Esophagus squamous epithelium (tissue), 5 donors: ENCODE measurements at regions not wholly inside any gene's neighbourhood (a gene's known extent, or its start where the extent isn't known, plus 50 kb on each side); places are given as distances from the start of the nearest gene placed in this dataset.

Source experiments
- DNase-seq: peaks from one replicate; lab custom pipeline; 2025; lab: John Stamatoyannopoulos, UW
- H3K27ac ChIP-seq, 4 donors: fragments of 200-600 bp; sonication (generic); one replicate each; pipeline ENCODE4 v1.5.1; 2016 to 2019; ENCODE audit warnings: mild to moderate bottlenecking in 1 of 4
- H3K27me3 ChIP-seq, 4 donors: fragments of 200-600 bp; sonication (generic); 1 replicate in 3 of 4; 2 replicates in 1 of 4; pipeline versions ENCODE4 v1.5.1 to v1.6.0; 2017 to 2021; ENCODE audit warnings: antibody characterized with exemption in 1 of 4
- H3K36me3 ChIP-seq, 3 donors: fragments of 200-600 bp; sonication (generic); one replicate each; pipeline ENCODE4 v1.5.1; 2016 to 2019
- H3K4me1 ChIP-seq, 3 donors: fragments of 200-600 bp; sonication (generic); one replicate each; pipeline ENCODE4 v1.5.1; 2017 to 2019
- H3K4me3 ChIP-seq, 4 donors: fragments of 200-600 bp; sonication (generic); 1 replicate in 3 of 4; 2 replicates in 1 of 4; pipeline ENCODE4 v1.5.1; 2016 to 2019; ENCODE audit warnings: mild to moderate bottlenecking in 2 of 4, moderate library complexity in 1 of 4
- H3K9me3 ChIP-seq, 3 donors: fragments of 200-600 bp; sonication (generic); one replicate each; pipeline ENCODE4 v1.5.1; 2016 to 2019
- CTCF ChIP-seq, 6 experiments: fragments of 450-650 bp in 4 of 6; fragments of 200-600 bp in 2 of 6; sonication (generic) in 2 of 6; IDR thresholded peaks; one replicate each; pipeline ENCODE4 v1.5.1; 2016 to 2019; ENCODE audit warnings: antibody characterized with exemption in 6 of 6, mild to moderate bottlenecking in 4 of 6, moderate library complexity in 4 of 6
- POLR2A ChIP-seq, 4 donors: fragments of 450-650 bp; IDR thresholded peaks; one replicate each; pipeline ENCODE4 v1.6.1; 2017; ENCODE audit warnings: antibody characterized with exemption in 4 of 4, mild to moderate bottlenecking in 4 of 4, moderate library complexity in 3 of 4
- WGBS, 2 donors: methylation state at CpG; one replicate each; pipeline ENCODE4 v1.1.5; 2018; 5-methylcytosine and 5-hydroxymethylcytosine counted together
- intact Hi-C: fragments of 100-400 bp; cut with DNase I; formaldehyde crosslinking; loops from one replicate; pipeline ENCODE4 v1.15.0; 2022
- donor health status: DM: yes; HTN: yes; CAD: no.

DNA sequence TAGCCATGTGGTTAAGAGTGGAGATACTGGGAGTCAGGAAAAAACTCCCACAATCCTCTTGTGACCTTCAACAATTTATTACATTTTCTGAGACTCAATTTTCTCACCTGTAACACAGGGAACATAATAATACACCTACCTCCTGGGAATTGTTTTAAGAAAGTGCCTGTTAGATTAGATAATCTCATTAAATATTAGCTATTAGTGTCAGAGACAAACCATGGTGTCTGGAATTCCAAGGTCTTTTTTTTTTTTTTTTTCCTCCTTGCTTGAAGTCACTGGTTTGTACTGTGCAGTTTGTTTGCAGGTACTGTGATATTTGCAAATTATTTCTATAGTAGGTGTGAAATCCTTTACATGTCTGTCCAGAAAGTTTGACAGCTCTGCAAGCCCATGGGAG is 806.1 kb downstream of the DNAJB9 start:
- no peak overlapping the region for H3K27ac ChIP-seq
- H3K4me1 ChIP-seq = no peaks in the 10 kb centered on the region
- H3K36me3 ChIP-seq = no peaks in the 10 kb centered on the region
- no peak overlapping the region for H3K4me3 ChIP-seq
- H3K9me3 ChIP-seq = no peaks in the 10 kb centered on the region
- intact Hi-C loops = no loop called here
- no peak for DNase-seq
- H3K27me3 ChIP-seq = no peaks in the 10 kb centered on the region
- TF ChIP-seq CTCF (IDR thresholded peaks at IDR 0.05) = no peak
- TF ChIP-seq POLR2A (IDR thresholded peaks at IDR 0.05) = no peak

DNA sequence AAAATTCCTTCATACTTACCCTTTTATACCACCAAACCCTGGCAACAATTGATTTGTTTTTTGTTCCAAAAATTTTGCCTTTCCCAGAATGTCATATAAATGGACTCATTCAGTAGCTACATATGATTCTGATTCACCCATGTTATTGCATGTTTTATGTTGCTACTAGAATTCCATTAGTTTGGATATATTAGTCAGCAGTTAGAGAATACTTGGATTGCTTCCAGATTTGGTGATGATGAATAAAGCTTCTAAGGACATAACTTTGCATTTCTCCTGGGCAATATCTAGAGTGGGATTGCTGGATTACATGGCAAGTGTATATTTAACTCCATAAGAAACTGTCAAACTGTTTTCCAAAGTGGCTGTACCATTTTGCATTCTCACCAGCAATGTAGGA is 806.9 kb downstream of the DNAJB9 start:
- no peaks in the 10 kb centered on the region for H3K9me3 ChIP-seq
- no peaks in the 10 kb centered on the region for H3K27me3 ChIP-seq
- intact Hi-C loops = no loop called here
- no peak for DNase-seq
- no peak overlapping the region for H3K27ac ChIP-seq
- no peak overlapping the region for H3K4me3 ChIP-seq
- H3K4me1 ChIP-seq = no peaks in the 10 kb centered on the region
- TF ChIP-seq CTCF (IDR thresholded peaks at IDR 0.05) (no peak), POLR2A (IDR thresholded peaks at IDR 0.05) (no peak)
- H3K36me3 ChIP-seq = no peaks in the 10 kb centered on the region

- no peaks in the 10 kb centered on the region for H3K36me3 ChIP-seq
- 59 to 62% methylated on average over 3 of the region's 3 CpGs for WGBS, 2 donors
- no peaks in the 10 kb centered on the region for H3K9me3 ChIP-seq
- H3K27me3 ChIP-seq = no peaks in the 10 kb centered on the region
- intact Hi-C loops = no loop called here
- DNase-seq = no peak
- no peak overlapping the region for H3K4me3 ChIP-seq
- no peak for TF ChIP-seq CTCF (IDR thresholded peaks at IDR 0.05)
- H3K4me1 ChIP-seq = no peaks in the 10 kb centered on the region
- H3K27ac ChIP-seq = no peak overlapping the region
Observed at GRCh38 chr7:109377076-109377884, 807.6 kb downstream of the DNAJB9 start.

DNA sequence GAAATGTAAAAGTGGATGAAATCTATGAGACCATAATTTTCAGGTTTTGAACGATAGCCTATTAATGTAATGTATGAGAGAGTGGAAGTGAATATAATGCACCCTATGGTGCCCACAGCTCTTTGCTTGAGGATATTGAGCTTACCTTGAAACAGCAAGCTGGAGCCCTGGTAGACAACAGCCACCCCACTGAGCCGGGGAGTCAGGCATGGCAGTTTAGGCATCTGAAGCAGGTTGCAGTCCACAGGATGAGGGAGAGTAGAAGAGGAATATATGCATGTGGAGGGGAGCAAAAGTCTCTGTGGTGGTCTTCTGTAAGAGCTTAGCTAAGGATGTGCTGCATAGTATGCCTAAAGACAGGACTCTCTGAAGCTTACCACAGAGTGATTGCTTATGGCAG is 817.3 kb downstream of the DNAJB9 start:
- no peaks in the 10 kb centered on the region for H3K4me1 ChIP-seq
- no peak for DNase-seq

GRCh38 chr7:109387530-109387929 is 817.9 kb downstream of the DNAJB9 start:
- TF ChIP-seq POLR2A (IDR thresholded peaks at IDR 0.05) (no peak), CTCF (IDR thresholded peaks at IDR 0.05) (no peak)
- H3K4me3 ChIP-seq = no peak overlapping the region
- WGBS, 2 donors = 83% methylated on average over 1 of the region's 1 CpG; no CpG with 5 or more reads in 1 of the 2 donors
- H3K36me3 ChIP-seq = no peaks in the 10 kb centered on the region
- intact Hi-C loops = no loop called here
- no peak overlapping the region for H3K27ac ChIP-seq
- no peaks in the 10 kb centered on the region for H3K4me1 ChIP-seq
- no peaks in the 10 kb centered on the region for H3K27me3 ChIP-seq
- no peaks in the 10 kb centered on the region for H3K9me3 ChIP-seq
- no peak for DNase-seq

More for the DNA sequence above, 817.3 kb downstream of the DNAJB9 start:
- H3K4me3 ChIP-seq = no peak overlapping the region
- intact Hi-C loops = no loop called here
- H3K9me3 ChIP-seq = no peaks in the 10 kb centered on the region
- H3K36me3 ChIP-seq = no peaks in the 10 kb centered on the region
- H3K27me3 ChIP-seq = no peaks in the 10 kb centered on the region
- H3K27ac ChIP-seq = no peak overlapping the region
- TF ChIP-seq POLR2A (IDR thresholded peaks at IDR 0.05) (no peak), CTCF (IDR thresholded peaks at IDR 0.05) (no peak)
- 74 to 83% methylated on average over 2 of the region's 2 CpGs for WGBS, 2 donors
